Fibroblast of mammary gland (primary cell): ENCODE measurements at regions not wholly inside any gene's neighbourhood (a gene's known extent, or its start where the extent isn't known, plus 50 kb on each side); places are given as distances from the start of the nearest gene placed in this dataset.

Experiments used
- DNase-seq: peaks from one replicate; pipeline ENCODE4 v3.0.0-alpha.2; 2010; ENCODE audit warnings: low read depth
- H3K4me3 ChIP-seq: 2 replicates; pipeline ENCODE4 v1.5.1; 2011; ENCODE audit warnings: low read depth, mild to moderate bottlenecking, low read length, moderate library complexity; ENCODE audit not compliant: control insufficient read depth
- CTCF ChIP-seq: conservative IDR thresholded peaks from 2 replicates; pipeline ENCODE4 v1.5.1; 2011; ENCODE audit warnings: low read depth, low read length, inconsistent platforms; ENCODE audit not compliant: control insufficient read depth, insufficient read depth

- DNase-seq = peak; percentile 90
- TF ChIP-seq CTCF = no peak
- no peak overlapping the region for H3K4me3 ChIP-seq
Observed at GRCh38 chr6:112802144-112802543, 455.0 kb downstream of the RFPL4B start.

DNA sequence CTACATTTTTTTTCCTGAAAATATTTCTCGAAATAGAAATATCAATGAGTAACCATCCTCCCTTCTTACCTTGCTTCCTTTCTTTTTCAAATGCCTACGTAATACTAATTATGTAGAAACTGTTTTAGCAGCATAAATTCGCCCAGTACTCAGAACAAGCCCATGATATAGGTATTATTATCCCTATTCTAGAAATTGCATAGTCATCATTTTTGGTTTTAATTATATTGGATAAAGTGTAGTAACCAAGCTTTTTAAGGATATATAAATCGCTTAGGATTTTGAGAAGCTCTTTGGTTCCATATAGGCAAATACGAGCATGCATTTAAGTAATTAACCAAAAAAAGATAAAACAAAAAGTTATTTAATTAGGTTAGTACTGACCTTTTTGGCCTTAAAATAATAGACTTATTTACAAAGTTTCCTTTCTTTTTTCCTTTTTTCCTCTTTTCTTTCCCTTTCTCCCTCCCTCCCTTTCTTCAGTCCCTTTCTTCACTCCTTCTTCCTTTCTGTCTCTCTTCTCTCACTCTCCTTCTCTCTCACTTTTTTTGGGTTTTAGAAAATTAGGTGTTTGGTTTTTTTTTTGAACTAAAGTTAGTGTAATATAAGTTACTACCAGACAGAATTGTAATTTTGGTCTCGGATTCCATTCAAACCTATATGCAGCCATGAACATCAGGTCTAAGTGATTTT, 457.7 kb downstream of the RFPL4B start:
- H3K4me3 ChIP-seq = no peak overlapping the region
- TF ChIP-seq CTCF = no peak
- no peak for DNase-seq

- no peak overlapping the region for H3K4me3 ChIP-seq
- DNase-seq = peak; percentile 50
- TF ChIP-seq CTCF = no peak
Observed at GRCh38 chr6:112806163-112806865, 459.2 kb downstream of the RFPL4B start.

DNA sequence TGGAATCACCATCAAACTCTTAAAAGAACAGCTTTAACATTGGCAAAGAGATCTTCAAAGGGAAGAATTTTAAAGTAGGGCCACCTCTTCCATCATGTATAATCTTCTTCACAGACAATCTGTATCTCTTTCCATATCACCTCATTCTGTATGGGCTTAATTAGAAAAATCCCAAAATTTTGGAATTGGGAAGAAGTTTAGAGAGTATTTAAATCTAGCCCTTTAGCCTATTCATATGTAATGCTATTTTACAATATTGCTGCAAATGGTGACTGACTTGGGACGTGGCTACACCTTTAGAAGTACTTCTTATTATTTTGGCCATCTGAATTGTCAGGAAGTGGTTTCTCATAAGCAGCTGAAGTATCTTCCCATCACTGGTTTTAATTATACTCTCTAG, 474.3 kb downstream of the RFPL4B start:
- H3K4me3 ChIP-seq = no peak overlapping the region

GRCh38 chr6:112822769-112823168, 475.6 kb downstream of the RFPL4B start:
- no peak for TF ChIP-seq CTCF

More for the DNA sequence above, 474.3 kb downstream of the RFPL4B start:
- no peak for DNase-seq
- TF ChIP-seq CTCF = no peak

GRCh38 chr6:112827793-112828192, 480.7 kb downstream of the RFPL4B start:
- no peak overlapping the region for H3K4me3 ChIP-seq
- no peak for TF ChIP-seq CTCF
- DNase-seq = no peak

More at GRCh38 chr6:112822769-112823168, 475.6 kb downstream of the RFPL4B start:
- DNase-seq = no peak
- no peak overlapping the region for H3K4me3 ChIP-seq
